ENCODE measurements at regions not wholly inside any gene's neighbourhood (a gene's known extent, or its start where the extent isn't known, plus 50 kb on each side); places are given as distances from the start of the nearest gene placed in this dataset.
"Not testable (repeated sequence)": the region's sequence is repeated elsewhere in the genome, so short reads cannot be mapped to it uniquely, and the experiment has no call there.

GRCh38 chr3:7977245-7978086, 524.2 kb upstream of the LMCD1 start:
- DNase-seq (ENCODE audit: extremely low read depth in 1 of 11, low read depth in 9 of 11, low spot score in 4 of 11), result peak in 9 of 11 donors; percentile 6 to 40 (median 29)

- DNase-seq (ENCODE audit: extremely low read depth in 1 of 11, low read depth in 9 of 11, low spot score in 4 of 11), result peak in 2 of 11 donors; percentile 1 to 2
Measured at GRCh38 chr3:7978087-7978422, 523.6 kb upstream of the LMCD1 start.

DNA sequence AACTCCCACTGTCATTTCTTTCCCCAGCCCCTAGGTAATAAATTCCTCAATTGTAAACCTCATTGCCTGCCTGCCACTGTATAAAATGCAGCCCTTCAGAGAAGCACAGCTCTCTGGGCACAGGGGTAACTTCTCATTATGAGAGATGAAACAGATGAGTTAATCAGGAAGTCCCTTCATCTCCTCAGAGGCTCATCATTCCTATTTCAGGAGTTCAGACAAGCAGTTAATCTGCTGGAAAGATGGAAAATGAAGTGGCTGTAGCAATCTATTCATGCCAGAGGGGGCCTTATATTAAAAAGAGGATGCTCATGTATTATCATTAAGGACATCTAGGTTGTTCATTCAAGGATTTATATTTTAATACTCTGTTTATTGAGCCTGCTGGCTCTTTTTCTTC, 519.5 kb upstream of the LMCD1 start:
- DNase-seq (ENCODE audit: extremely low read depth in 1 of 11, low read depth in 9 of 11, low spot score in 4 of 11), result no peak

DNA sequence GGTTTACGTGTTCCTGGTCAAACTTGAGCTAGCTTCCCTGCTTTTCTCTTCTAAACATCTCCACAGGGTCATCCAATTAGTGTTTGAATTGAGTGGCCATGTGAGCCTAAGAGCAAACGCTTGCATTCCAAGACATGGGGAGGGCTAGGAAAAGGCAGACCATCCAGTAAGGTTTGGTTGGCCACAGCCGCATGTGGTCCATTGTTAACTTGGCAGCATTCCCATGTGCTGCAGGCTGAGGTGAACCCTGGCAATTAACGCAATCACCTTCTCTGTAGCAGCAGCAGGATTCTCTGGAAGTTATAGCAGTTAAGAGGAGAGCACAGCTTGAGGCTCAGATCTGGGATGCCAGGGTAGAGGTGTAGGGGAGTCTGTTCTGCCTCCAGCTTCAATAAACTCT, 502.2 kb upstream of the LMCD1 start:
- peak in 5 of 11 donors; percentile 2 to 11 (median 7) for DNase-seq (ENCODE audit: extremely low read depth in 1 of 11, low read depth in 9 of 11, low spot score in 4 of 11)

- DNase-seq (ENCODE audit: extremely low read depth in 1 of 11, low read depth in 9 of 11, low spot score in 4 of 11), result no peak
Measured at GRCh38 chr3:8001307-8001706, 500.3 kb upstream of the LMCD1 start.

GRCh38 chr3:8001712-8002111, 499.9 kb upstream of the LMCD1 start:
- no peak for DNase-seq (ENCODE audit: extremely low read depth in 1 of 11, low read depth in 9 of 11, low spot score in 4 of 11)

GRCh38 chr3:8011902-8012301, 489.7 kb upstream of the LMCD1 start:
- DNase-seq (ENCODE audit: extremely low read depth in 1 of 11, low read depth in 9 of 11, low spot score in 4 of 11), result no peak

DNA sequence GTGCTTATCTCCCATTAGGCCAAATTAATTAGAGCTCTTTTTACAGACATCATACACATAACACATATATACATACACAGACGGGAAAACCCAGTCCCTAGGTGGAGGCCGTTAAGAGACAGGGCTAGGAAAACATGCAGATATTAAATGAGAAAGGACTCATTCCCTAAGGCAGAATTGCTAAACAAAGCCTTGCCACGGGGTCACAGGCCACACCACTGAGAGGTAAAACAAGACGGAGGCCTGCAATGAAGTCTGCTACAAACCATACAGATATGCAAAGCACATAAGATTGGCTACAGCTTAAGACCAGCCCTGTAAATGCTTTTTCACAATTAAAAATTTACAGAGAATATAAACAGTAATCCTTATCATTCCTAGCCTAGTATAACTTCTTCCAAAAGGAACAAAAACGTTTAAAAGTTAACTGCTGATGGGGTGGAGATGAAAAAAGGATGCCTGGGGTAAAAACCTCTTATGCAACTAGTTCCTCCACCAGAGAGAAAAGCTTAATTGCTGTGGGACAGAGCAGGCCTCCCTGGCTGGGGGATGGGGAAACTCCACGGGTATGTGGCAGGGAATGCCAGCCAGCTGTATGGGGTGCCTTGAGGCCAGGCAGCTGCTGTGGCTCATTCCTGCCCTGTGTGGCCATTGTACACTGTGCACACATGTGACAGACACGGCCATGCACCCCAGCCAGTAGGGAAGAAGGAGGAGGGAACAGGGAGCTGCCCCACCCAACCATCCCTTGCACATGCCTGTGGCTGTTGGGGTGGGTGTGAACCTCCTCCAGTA, 481.4 kb upstream of the LMCD1 start:
- no peak for DNase-seq (ENCODE audit: extremely low read depth in 1 of 11, low read depth in 9 of 11, low spot score in 4 of 11)

DNA sequence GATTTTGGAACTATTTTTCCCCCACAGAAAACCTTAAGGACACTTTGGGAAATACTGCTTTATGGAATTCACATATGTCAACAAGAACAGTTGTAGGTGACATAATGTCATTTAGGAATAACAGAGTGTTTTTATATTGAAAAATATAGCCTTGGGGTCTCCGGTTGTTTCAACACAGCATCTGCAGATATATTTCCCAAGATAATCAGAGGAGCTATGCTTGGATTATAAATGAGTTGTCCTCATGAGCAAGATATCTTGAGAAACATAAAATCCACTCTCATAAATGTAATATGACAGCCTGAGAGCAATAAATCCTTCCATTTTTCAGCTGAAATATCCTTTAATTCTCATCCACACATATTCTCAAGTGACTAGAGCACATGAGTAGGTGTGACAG, 473.7 kb upstream of the LMCD1 start:
- DNase-seq (ENCODE audit: extremely low read depth in 1 of 11, low read depth in 9 of 11, low spot score in 4 of 11), result no peak

DNA sequence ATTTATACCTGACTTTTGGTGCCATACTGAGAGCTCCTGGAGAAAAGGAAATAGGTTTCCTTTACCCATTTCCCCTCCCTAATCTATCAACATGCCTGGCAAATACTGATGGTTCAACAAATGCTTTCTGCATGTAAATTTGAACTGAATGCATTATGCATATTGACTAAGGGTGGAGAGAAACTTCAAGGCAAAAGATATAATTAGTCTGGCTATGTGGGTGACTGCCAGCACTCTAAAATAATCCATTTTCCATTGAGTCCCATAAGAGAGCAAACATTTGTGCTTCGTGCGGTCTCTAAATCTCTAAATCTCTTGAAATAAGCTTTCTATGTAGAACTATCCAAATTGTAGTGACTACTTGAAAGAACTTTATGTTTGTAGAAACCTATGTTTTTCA, 451.3 kb upstream of the LMCD1 start:
- DNase-seq (ENCODE audit: extremely low read depth in 1 of 11, low read depth in 9 of 11, low spot score in 4 of 11), result no peak

DNA sequence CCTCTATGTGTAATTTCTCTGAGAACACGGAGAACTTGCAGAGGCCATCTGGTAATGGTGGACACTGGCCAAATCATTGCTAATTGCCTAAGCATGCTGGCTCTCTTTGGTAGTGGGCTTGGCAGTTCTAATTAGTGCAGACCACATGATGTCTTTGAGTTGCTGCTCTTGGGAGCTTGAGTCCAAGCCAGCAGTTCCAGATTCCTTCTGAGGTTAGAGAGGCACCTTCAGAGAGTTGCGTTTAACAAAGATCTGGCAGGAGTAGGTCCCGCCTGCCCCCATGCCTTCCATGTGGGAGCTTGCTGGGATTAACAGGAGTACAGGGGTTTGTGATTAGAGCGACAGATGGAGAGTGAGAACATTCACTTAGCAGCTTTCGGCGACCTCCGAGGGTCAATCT, 449.0 kb upstream of the LMCD1 start:
- no peak for DNase-seq (ENCODE audit: extremely low read depth in 1 of 11, low read depth in 9 of 11, low spot score in 4 of 11)

DNA sequence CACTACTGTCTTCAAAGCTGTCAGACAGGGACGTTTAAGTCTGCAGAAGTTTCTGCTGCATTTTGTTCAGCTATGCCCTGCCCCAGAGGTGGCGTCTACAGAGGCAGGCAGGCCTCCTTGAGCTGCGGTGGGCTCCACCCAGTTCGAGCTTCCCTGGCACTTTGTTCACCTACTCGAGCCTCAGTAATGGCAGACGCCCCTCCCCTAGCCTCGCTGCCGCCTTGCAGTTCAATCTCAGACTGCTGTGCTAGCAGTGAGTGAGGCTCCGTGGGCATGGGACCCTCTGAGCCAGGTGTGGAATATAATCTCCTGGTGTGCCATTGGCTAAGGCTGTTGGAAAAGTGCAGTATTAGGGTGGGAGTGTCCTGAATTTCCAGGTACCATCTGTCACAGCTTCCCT, 433.5 kb upstream of the LMCD1 start:
- not testable (repeated sequence) for DNase-seq (ENCODE audit: extremely low read depth in 1 of 11, low read depth in 9 of 11, low spot score in 4 of 11)

- DNase-seq (ENCODE audit: extremely low read depth in 1 of 11, low read depth in 9 of 11, low spot score in 4 of 11), result peak in 1 of 11 donors; percentile 14
Measured at GRCh38 chr3:8069471-8069870, 432.2 kb upstream of the LMCD1 start.

DNA sequence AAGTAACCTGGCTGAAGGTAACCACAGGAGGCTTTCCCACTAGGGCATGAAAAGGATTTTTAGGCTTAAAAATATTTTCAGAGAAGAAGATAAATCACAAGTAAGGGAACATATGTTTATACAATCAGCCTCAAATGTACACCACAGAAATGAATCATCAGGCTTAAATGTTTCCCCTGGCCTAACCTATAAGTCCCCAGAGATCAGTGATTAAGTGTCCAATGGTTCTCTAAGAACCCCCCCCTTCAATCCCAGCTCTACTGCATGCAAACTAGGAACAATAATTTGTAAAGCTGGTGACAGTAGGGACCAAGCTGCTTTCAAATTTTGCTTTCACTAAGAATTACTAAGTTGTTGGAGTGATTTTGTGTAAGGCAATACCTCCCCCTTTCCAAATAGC, 431.6 kb upstream of the LMCD1 start:
- peak in 8 of 11 donors; percentile 9 to 51 (median 40) for DNase-seq (ENCODE audit: extremely low read depth in 1 of 11, low read depth in 9 of 11, low spot score in 4 of 11)

- DNase-seq (ENCODE audit: extremely low read depth in 1 of 11, low read depth in 9 of 11, low spot score in 4 of 11), result not testable (repeated sequence)
Measured at GRCh38 chr3:8074740-8075139, 426.9 kb upstream of the LMCD1 start.

- no peak for DNase-seq (ENCODE audit: extremely low read depth in 1 of 11, low read depth in 9 of 11, low spot score in 4 of 11)
Measured at GRCh38 chr3:8077126-8077525, 424.5 kb upstream of the LMCD1 start.

- no peak for DNase-seq (ENCODE audit: extremely low read depth in 1 of 11, low read depth in 9 of 11, low spot score in 4 of 11)
Measured at GRCh38 chr3:8080464-8080863, 421.2 kb upstream of the LMCD1 start.

DNA sequence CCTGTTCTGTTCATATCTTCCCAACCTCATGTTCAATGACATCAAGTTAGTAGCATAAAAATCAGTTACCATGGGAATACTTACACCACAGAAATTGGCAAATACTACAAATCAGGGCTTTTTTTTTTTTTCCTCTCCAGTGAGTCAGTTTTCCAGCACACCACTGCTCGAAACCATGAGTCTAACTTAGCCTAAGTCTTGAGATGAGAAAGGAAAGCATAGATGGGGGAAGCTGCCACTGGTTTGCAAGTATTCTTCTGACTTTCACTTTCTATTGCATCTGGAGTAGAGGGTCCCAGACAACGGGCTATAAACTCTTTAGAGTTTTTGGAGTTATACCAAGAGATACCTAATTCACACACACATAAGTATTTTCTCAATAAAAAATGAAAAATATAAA, 416.1 kb upstream of the LMCD1 start:
- DNase-seq (ENCODE audit: extremely low read depth in 1 of 11, low read depth in 9 of 11, low spot score in 4 of 11), result no peak

DNA sequence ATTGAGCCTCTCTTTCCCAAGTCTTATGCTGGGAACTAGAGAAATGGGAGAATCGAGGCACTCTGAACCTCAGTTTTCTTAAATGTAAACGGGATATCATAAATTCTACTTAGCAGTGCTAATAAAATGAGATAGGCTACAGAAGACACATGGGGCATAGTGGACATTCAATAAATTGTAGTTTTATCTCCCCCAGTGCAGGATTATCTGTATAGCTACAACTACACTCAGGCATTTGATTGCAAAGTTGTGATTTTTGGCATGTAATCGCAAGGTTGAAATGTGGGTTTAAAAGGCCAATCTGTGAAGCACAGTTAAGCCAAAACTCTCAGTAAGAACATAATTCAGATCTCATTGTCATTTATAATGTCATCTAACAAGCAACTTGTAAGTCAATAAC, 413.7 kb upstream of the LMCD1 start:
- peak in 4 of 11 donors; percentile 21 to 36 (median 32) for DNase-seq (ENCODE audit: extremely low read depth in 1 of 11, low read depth in 9 of 11, low spot score in 4 of 11)

DNA sequence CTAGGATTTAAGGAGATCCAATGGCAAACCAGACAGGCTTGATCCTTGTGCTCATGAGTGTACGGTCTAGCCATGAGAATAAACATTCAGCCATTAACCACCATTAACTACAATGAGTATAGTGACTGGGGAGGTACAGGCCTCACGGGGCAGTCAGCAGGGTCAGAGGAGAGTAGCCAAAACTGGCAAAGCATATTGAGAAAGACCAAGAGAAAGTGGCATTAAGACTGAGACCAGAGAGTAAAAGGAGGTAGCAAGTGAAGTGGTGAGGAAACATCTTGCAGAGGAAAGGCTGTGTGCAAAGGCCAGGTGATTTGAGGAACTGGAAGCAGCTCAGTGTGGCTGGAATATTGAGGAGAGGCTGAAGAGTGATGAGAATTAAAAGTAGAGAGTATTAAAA, 407.2 kb upstream of the LMCD1 start:
- no peak for DNase-seq (ENCODE audit: extremely low read depth in 1 of 11, low read depth in 9 of 11, low spot score in 4 of 11)
